ENCODE measurements at regions not wholly inside any gene's neighbourhood (a gene's known extent, or its start where the extent isn't known, plus 50 kb on each side); places are given as distances from the start of the nearest gene placed in this dataset.

DNA sequence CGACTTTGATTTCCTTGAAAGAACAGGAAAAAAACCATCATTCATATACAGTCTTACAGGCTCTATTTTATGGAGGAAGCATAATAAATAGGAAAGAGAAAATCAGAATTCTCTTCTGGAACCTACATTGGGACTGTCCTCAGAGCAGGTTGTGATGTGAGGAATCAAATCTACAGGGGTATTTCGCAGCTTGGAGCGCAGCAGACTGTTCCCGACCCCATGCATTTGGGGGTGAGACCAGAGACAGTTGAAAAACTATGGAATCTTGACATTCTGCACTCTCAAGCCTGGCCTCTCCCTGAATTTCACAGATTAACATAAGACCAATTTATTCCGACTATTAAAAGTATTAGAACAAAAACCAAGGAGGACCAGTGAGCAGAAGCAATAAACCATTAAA, 93.3 kb upstream of the PRSS58 start:
- DNase-seq: no peak

GRCh38 chr7:142349670-142350405, 92.0 kb upstream of the PRSS58 start:
- DNase-seq: no peak

GRCh38 chr7:142348921-142349405, 91.1 kb upstream of the PRSS58 start:
- no peak for DNase-seq

DNA sequence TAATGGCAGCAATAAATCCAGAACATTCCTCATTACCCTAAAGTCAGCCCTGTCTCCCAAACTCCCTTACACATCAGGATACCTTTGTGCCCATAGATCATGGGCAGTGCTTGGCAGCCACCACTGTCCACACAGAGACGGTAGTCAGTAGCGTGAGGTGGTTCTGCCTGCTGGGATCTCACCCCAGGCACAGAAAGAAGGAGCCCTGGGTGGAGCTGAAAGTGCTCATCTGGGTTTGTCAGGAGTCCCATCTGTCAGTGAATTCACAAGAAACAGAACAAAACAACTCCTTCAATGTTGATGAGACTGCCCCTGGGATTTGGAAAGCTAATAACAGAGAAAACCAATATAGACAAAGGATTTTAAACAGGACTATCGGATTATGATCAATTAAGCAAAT, 90.2 kb upstream of the PRSS58 start:
- no peak for DNase-seq

GRCh38 chr7:142347091-142347490, 89.2 kb upstream of the PRSS58 start:
- no peak for DNase-seq

DNA sequence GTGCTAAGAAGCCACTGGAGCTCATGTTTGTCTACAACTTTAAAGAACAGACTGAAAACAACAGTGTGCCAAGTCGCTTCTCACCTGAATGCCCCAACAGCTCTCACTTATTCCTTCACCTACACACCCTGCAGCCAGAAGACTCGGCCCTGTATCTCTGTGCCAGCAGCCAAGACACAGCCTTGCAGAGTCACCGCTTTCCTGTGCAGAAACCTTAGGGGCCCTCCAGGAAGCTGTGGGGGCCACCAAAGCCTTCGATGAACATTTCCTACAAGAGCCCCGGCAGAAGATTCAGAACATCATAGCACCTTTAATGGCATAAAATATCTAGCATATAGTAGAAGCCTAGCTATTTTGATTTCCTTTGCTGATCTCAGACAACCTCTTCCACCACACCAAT, 88.0 kb upstream of the PRSS58 start:
- DNase-seq: peak; percentile 61

GRCh38 chr7:142338633-142339501, 81.0 kb upstream of the PRSS58 start:
- DNase-seq: no peak

GRCh38 chr7:142337054-142338001, 79.5 kb upstream of the PRSS58 start:
- DNase-seq: no peak

DNA sequence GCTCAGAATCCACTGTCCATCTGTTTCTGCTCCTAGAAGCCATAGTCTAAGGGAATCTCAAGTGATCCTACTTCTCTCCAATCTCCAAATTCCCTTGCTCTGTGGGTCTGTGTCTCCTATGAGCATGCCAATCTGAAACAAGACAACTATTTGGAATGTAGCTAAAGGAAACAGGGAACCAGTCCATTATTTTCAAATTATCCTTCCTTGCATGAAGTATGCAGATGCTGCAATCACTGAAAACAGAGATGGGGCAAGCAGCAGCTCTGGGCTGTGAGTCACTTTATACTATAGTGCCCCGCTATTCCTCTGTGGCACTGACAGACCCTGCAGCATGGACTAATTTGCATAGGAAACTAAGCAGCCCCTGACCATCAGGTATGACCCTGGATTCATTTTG, 76.9 kb upstream of the PRSS58 start:
- no peak for DNase-seq

DNA sequence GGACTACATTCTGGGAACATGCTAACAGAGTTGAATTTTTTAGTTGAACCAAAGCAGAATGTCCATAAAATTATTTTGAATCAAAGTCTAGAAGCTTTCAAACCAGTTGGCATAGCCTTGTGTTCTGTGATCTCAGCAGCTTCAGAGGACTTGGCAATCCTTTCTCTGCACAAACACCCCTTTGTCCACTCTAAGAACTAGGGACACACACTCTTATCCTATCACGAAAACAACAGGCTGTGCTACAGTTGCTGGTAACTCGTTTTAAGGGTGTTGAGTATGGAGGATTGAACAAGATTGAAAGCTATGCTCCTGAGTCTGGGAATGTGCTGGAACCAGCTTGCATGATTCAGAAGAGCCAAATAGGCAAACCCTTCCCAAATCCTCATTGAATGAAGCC, 76.4 kb upstream of the PRSS58 start:
- DNase-seq: no peak

DNA sequence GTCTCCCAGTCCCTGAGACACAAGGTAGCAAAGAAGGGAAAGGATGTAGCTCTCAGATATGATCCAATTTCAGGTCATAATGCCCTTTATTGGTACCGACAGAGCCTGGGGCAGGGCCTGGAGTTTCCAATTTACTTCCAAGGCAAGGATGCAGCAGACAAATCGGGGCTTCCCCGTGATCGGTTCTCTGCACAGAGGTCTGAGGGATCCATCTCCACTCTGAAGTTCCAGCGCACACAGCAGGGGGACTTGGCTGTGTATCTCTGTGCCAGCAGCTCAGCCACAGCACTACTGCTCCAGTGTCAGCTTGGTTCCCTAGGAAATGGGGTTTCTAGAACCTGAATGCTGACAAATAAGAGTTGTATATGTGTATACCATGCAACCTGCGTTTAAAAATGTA, 74.6 kb upstream of the PRSS58 start:
- DNase-seq: no peak

DNA sequence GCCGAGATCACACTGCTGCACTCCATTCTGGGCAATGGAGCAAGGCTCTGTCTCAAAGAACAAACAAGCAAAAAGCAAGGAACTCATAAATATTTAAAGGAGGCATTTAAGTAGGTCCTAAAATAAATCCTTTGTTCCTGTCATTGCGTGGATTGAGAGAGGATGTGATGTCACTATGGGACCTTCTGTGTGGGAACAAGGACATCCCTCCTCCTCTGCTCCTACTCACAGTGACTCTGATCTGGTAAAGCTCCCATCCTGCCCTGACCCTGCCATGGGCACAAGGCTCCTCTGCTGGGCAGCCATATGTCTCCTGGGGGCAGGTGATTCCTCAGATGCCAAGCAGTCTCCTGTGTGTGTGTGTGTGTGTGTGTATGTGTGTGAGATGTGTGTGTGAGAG, 74.1 kb upstream of the PRSS58 start:
- DNase-seq: no peak

DNA sequence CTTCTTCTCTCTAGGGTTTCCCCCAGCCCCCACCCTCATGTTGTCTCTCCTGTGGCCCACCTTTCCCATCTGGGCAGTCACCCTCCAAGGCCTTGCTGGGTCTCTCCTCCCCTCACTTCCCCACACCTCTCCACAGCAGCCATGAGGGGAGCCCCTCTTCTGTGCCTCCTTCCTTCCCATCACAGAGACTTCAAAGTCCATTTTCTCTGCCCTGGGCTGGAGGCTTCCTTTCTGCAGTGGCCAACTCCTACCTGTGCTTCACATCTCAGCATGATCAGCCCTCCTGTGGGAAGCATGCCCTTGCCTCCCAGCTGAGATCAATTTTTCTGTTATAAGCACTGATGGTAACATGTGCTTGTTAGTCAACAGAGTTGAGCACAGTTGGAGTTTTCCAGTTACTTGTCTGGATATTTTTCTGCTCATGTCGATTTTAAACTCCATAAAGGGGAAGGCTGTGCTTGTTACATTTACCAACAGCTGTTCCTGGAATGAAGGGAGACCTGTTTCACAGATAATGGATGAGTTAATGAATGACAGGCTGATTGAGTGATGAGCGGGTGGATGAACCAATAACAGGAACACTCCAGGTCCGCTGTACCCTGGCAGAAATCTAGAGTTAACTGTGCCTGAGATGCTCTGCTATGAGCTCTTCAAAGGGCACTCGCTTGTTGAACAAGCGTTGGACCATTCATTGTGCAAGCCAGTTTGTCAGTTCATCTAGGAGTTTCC, 71.4 kb upstream of the PRSS58 start:
- no peak for DNase-seq

- no peak for DNase-seq
Measured at GRCh38 chr7:142328551-142328950, 70.7 kb upstream of the PRSS58 start.

GRCh38 chr7:142327628-142328405, 70.0 kb upstream of the PRSS58 start:
- DNase-seq: no peak

DNA sequence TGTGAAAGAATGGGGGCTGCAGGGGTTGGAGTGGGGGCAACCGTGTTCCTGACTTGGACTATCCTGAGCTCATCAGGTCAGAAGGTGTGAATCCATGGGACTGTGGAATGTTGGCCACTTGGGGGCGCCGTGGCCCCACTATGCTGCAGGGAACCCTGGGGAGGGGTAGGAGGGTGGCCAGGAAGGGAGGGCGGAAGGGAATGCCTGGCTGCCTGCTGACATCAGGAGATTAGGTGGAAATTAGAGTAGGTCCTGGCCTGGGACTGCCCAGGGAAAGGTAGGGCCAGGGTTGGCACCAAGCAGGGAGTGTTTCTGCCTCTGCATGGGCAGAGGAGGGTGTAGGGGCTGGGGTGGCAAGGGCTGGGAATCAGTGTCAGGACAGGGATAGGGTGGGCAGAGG, 65.8 kb upstream of the PRSS58 start:
- peak; percentile 78 for DNase-seq

GRCh38 chr7:142321391-142321790, 63.5 kb upstream of the PRSS58 start:
- DNase-seq: no peak

DNA sequence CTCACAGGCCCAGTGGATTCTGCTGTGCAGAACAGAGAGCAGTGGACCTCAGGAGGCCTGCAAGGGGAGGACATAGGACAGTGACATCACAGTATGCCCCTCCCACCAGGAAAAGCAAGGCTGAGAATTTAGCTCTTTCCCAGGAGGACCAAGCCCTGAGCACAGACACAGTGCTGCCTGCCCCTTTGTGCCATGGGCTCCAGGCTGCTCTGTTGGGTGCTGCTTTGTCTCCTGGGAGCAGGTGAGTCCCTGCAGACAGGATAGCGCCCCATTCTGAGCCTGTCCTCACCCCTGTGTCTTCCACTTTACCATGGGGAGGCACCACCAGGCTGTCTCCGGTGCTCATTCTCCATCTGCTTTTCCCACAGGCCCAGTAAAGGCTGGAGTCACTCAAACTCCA, 63.0 kb upstream of the PRSS58 start:
- no peak for DNase-seq

GRCh38 chr7:142319970-142320369, 62.1 kb upstream of the PRSS58 start:
- DNase-seq: peak; percentile 63

GRCh38 chr7:142314281-142314680, 56.4 kb upstream of the PRSS58 start:
- no peak for DNase-seq

- peak; percentile 44 for DNase-seq
Measured at GRCh38 chr7:142313528-142313927, 55.7 kb upstream of the PRSS58 start.

Data from stimulated activated CD8-positive, alpha-beta memory T cell treated with anti-CD3 and anti-CD28 coated beads, Interleukin-4, amount 100 ng/mL, for 48 hours (primary cell).